ENCODE measurements at regions not wholly inside any gene's neighbourhood (a gene's known extent, or its start where the extent isn't known, plus 50 kb on each side); places are given as distances from the start of the nearest gene placed in this dataset.

GRCh38 chr5:169350759-169351240 lies 49.9 kb upstream of the SLIT3 start:
- WGBS (ENCODE audit: low lambda C conversion rate): 0% methylated on average over 7 of the region's 7 CpGs
- TF ChIP-seq SIN3B (IDR thresholded peaks at IDR 0.05; ENCODE audit: low read length) (no peak), MTF1 (CRISPR knock-in tag; IDR thresholded peaks at IDR 0.05) (no peak), NR2C2 (CRISPR knock-in tag; IDR thresholded peaks at IDR 0.05; ENCODE audit: borderline replicate concordance) (no peak), HDAC2 (CRISPR knock-in tag; IDR thresholded peaks at IDR 0.05) (no peak), ZHX1 (CRISPR knock-in tag; IDR thresholded peaks at IDR 0.05; ENCODE audit: low read depth) (no peak), HIVEP1 (CRISPR knock-in tag; IDR thresholded peaks at IDR 0.05) (no peak), ZNF605 (CRISPR knock-in tag; IDR thresholded peaks at IDR 0.05) (no peak), ARNTL (CRISPR knock-in tag; IDR thresholded peaks at IDR 0.05) (no peak), STAT6 (CRISPR knock-in tag; IDR thresholded peaks at IDR 0.05; ENCODE audit: borderline replicate concordance) (no peak), RAD51 (IDR thresholded peaks at IDR 0.05; ENCODE audit: borderline replicate concordance) (no peak)
- TF ChIP-seq, protein P1, sequence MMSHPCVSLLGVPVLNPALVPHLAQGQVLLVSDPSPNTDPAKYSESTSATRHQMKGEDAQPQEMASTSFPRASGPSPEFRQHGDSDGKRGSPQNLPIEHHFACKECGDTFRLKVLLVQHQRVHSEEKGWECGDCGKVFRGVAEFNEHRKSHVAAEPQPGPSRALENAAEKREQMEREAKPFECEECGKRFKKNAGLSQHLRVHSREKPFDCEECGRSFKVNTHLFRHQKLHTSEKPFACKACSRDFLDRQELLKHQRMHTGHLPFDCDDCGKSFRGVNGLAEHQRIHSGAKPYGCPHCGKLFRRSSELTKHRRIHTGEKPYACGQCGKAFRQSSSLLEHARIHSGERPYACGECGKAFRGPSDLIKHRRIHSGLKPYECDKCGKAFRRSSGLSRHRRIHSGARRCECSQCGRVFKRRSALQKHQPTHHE (CRISPR knock-in tag; IDR thresholded peaks at IDR 0.05; ENCODE audit: borderline replicate concordance): no peak
- TF ChIP-seq, protein P2, sequence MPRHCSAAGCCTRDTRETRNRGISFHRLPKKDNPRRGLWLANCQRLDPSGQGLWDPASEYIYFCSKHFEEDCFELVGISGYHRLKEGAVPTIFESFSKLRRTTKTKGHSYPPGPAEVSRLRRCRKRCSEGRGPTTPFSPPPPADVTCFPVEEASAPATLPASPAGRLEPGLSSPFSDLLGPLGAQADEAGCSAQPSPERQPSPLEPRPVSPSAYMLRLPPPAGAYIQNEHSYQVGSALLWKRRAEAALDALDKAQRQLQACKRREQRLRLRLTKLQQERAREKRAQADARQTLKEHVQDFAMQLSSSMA (CRISPR knock-in tag; IDR thresholded peaks at IDR 0.05): no peak
- intact Hi-C loops (cut with micrococcal nuclease; ENCODE audit: unreplicated experiment) (no loop called here), in situ Hi-C loops (cut with HindIII; ENCODE audit: extremely low pct_ligation_motif_present, low pct_unique_long_range_greater_than_20kb) (no loop called here)
- DNase-seq (ENCODE audit: low spot score) (no peak), ATAC-seq (no peak), FAIRE-seq (no peak)
- no peaks in the 10 kb centered on the region for H3K9me3 ChIP-seq (ENCODE audit: low read length)
- no peak overlapping the region for H3K27ac ChIP-seq (ENCODE audit: extremely low read length, insufficient read depth, low read length)
- no peak overlapping the region for H2AFZ ChIP-seq (ENCODE audit: low read length)
- no peak overlapping the region for H3K9ac ChIP-seq (ENCODE audit: insufficient read depth, low read depth, low read length)
- POLR2A ChIA-PET: no interaction called here
- no peaks in the 10 kb centered on the region for H3K4me1 ChIP-seq (ENCODE audit: insufficient read depth, low read length)
- H3K79me2 ChIP-seq (ENCODE audit: insufficient read depth, low read length): no peaks in the 10 kb centered on the region
- H3K27me3 ChIP-seq (ENCODE audit: control insufficient read depth in 1 of 2, insufficient read depth in 2 of 2, low read length in 2 of 2): no peaks in the 10 kb centered on the region
- no TSS peak for BruUV-seq (replicated peaks)
- no peak overlapping the region for H3K4me3 ChIP-seq (replicated peaks in 1 of 3; ENCODE audit: insufficient read depth in 1 of 3, low read depth in 2 of 3, low read length in 3 of 3)
- H4K20me1 ChIP-seq (ENCODE audit: insufficient read depth, low read length): no peaks in the 10 kb centered on the region
- CTCF ChIA-PET (ENCODE audit: low intra/inter-chr PET ratio, low total read pairs): no interaction called here
- H3K4me2 ChIP-seq (ENCODE audit: low read depth, low read length): no peak overlapping the region
- no peaks in the 10 kb centered on the region for H3K36me3 ChIP-seq (replicated peaks in 1 of 2; ENCODE audit: control insufficient read depth in 1 of 2, insufficient read depth in 2 of 2, low read length in 2 of 2)

Measured in HepG2 (cell line).